OCI-M2 (cell line): ENCODE measurements at regions not wholly inside any gene's neighbourhood (a gene's known extent, or its start where the extent isn't known, plus 50 kb on each side); places are given as distances from the start of the nearest gene placed in this dataset.

Source experiments
- DNase-seq: peaks from one replicate; lab custom pipeline; 2025; ENCODE audit not compliant: unreplicated experiment; lab: John Stamatoyannopoulos, UW

DNA sequence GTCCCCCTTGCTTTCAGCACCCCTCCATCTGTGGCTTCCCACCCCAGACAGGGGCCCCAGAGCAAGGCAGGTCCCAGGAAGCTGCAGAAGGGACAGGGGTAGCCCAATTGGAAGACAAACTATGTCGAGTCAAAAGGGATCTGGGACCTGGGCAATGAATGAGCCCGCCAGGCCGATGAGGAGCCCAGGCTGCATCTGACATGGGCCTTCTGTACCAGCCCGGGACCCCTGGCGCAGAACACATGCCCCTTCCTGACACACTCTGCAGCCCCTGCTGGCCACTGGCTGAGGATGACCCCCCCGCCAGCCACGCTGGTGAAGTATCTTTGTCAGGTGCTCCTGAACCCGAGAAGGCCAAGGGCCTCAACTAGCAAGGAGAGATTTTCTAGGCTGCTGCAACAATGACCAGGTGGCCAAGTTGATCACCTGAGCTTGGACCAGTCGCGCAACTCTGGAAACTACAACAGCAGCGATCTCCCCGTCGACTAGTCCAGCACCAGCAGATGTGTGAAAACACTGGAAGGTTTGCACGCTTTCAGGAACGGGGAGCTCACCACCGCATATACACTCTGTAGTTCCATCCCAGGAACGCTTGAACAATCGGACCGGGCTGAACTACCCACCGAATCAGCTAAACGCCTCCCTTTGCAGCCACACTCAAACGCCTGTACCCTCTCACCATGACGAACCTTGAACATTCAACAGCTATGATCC, 119.0 kb downstream of the NCOR2 start:
- DNase-seq, result no peak

DNA sequence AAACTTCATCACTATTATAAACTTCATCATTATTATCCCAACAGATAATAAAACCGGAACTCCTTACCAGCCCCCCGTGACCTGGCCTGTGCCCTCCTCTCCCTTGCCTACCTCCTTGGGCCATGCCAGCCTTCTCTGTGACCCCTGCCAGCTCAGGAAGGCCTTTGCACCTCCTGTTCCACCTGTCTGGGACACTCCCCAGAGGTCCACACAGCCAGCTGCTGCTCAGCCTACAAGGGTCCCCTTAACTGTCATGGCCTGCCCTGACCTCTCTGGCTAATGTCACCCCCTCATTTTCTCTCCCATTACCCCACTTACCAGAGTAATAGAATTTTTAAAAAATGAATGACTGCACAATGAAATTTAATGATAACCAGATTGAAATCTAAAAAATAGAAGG, 121.0 kb downstream of the NCOR2 start:
- no peak for DNase-seq

GRCh38 chr12:124445826-124446225, 121.6 kb downstream of the NCOR2 start:
- DNase-seq, result no peak

DNA sequence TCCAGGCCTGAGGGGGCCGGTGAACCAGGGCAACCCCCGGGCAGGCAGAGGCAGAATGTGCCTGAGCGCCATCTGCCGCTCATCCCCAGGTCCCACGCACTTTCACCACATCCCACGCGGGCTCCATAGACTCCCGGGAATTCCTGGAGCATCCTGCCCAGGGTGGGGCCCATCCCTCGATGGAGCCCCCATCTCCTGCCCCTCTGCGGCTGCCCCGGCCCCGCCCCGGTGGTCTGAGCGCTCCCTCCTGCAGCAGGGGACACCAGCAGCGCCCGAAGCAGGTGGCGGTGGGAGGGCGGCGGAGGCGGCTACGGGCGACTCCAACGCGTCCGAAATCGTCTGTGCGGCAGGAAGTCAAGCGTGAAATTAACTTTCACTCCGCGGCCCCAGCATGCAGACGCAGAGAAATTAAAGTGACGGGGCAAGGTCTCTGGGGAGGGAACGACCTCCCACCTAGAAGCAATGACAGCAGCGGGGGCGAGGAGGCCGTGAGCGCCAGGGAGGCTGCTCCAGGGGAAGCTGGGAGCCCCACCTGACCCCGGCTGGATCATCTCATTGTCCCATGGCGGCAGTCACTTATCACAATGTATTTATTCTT, 122.2 kb downstream of the NCOR2 start:
- DNase-seq, result no peak

DNA sequence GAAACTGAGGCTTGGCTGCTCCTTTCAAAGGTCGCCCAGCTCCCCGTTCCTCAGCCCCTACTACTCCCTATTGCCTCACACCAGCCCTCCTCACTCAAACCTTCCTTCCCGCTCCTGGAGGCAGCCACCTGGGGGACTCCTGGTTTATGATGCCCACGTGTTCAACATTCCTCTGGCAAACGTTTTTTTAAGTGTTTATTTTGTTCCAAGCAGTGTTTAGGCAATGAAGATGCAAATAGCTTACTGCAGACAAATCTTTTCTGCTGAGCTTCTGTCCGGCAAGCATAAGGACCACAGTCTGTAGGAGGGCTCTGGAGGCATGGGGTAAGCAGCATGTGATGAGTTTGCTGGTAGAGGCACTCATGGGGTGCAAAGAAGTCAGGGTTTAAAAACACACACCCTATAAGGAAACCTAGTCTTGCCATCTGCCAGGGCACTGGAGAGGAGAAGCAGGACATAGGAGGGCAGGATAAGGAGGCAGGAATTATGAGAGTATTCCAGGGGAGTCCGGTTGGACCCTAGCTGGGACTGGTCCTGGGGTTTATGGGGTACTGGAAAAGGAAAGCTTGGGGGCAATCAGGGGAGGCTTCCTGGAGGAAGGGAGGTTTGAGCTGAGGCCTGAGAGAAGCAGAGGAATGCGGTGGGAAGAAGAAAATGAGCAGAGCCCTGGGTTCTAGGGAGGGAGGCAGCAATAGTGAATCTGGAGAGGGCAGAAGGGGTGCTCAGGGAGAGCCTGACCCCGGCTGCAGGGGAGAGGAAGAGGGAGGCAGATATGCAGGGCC, 123.3 kb downstream of the NCOR2 start:
- DNase-seq, result no peak

- DNase-seq, result no peak
Observed at GRCh38 chr12:124442772-124443445, 124.5 kb downstream of the NCOR2 start.

GRCh38 chr12:124442281-124442680, 125.1 kb downstream of the NCOR2 start:
- DNase-seq, result no peak

GRCh38 chr12:124441443-124442194, 125.8 kb downstream of the NCOR2 start:
- no peak for DNase-seq

GRCh38 chr12:124440841-124441381, 126.5 kb downstream of the NCOR2 start:
- no peak for DNase-seq

GRCh38 chr12:124440031-124440626, 127.3 kb downstream of the NCOR2 start:
- DNase-seq, result no peak

DNA sequence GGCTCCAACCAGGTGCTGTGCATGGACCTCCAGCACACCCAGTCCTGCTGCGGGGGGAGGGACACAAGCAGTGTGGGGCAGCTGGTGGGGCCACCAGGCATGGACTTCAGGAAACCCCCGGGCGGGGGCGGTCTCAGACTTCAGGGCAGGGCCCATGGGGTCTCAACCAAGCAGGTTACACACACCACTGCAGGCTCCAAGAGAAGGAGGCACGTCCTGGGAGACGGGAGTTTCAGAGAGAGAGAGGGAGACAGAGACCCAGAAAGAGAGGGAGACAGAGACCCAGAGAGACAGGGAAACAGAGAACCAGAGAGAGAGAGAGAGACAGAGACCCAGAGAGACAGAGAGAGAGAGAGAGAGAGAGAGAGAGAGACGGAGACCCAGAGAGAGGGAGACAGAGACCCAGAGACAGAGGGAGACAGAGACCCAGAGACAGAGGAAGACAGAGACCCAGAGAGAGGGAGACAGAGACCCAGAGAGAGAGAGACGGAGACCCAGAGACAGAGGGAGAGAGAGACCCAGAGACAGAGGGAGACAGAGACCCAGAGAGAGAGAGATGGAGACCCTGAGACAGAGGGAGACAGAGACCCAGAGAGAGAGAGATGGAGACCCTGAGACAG, 128.9 kb downstream of the NCOR2 start:
- DNase-seq, result no peak

DNA sequence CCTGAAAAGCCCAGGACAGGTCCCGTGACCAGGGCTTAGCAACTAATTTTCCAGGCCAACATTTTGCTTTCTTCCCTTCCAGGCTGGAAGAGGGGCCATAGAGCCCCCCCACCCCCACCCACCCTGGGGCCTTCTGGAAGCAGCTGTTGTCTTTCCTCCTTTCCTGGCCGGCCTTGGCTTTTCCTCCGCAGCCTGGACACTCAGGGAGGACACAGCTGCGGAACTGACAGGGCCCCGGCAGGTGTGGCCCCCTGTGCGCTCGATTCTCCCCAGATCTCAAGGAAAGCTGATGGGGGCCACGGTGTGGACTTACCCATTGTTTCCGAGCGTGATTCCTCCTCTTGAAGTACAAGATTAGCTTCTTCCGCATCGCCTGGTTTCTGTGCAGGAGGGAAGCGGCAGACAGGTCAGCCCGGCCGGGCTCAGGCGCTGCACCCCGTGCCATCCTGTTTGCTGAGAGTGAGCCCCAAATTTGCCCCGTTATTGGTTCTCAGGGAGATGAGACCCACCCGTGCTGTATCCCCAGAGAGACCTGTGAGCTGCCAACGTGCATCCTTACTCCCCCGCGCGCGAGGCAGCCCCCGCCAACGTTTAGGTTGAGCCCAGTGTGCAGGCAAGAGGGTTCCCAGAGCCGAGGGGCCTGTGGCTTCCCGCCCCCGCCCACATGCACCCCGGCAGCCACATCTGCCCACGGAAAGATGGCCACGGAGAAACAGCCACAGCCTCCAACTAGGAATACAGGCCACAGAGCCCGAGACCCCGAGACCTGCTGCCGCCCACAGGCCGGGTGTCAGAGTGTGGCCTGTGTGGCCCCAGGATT, 129.6 kb downstream of the NCOR2 start:
- no peak for DNase-seq

- no peak for DNase-seq
Observed at GRCh38 chr12:124437121-124437520, 130.3 kb downstream of the NCOR2 start.

- no peak for DNase-seq
Observed at GRCh38 chr12:124436366-124436765, 131.0 kb downstream of the NCOR2 start.

GRCh38 chr12:124435806-124436345, 131.5 kb downstream of the NCOR2 start:
- DNase-seq, result no peak

GRCh38 chr12:124434951-124435805, 132.2 kb downstream of the NCOR2 start:
- no peak for DNase-seq

DNA sequence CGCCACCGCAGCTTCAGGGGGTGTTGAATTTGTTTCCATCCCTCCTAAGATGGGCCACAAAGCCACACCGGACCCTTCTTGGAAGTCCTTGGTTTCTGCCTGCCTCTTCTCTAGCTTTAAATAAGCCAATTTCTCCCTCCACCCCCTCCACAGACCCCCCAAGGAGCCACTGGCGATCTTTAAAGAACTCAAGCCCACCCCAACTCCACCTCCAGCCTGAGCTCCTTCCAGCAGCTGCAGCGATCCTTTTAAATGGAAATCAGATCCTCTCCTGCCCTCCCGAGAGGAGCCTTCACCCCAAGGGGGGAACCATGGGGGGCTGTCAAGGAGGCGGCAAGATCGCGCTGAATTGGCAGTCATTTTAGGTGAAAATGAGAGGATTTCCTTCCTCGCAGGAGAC, 133.1 kb downstream of the NCOR2 start:
- DNase-seq, result no peak

DNA sequence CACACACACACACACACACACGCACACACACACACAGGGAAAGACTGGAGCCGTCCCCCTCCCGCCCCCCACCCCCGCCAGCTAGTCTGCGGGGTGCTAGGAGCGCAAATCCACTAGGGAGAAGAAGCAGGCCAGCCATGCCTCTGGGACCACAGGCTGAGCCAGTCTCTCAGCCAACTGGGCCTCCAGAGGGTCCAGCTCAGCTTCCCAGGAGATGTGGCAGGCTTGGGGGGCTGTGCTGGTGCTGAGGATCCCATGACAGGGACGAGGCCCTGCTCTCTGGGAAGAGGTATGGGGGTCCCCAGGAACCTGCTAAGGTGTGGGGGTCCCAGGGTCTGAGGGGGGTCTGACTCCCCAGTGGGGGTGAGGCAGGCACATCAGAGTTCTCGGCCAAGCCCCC, 133.5 kb downstream of the NCOR2 start:
- DNase-seq, result no peak
